NCI-H1092 (cell line): ENCODE measurements at regions not wholly inside any gene's neighbourhood (a gene's known extent, or its start where the extent isn't known, plus 50 kb on each side); places are given as distances from the start of the nearest gene placed in this dataset.
"Not testable (repeated sequence)": the region's sequence is repeated elsewhere in the genome, so short reads cannot be mapped to it uniquely, and the experiment has no call there.

ENCODE experiments used
- DNase-seq: peaks from one replicate; lab custom pipeline; 2025; lab: John Stamatoyannopoulos, UW

- DNase-seq, result no peak
Measured at GRCh38 chr2:173720306-173720705, 244.9 kb downstream of the SP3 start.

GRCh38 chr2:173734797-173735196, 230.4 kb downstream of the SP3 start:
- no peak for DNase-seq

GRCh38 chr2:173737954-173738575, 227.1 kb downstream of the SP3 start:
- not testable (repeated sequence) for DNase-seq

GRCh38 chr2:173739006-173739405, 226.2 kb downstream of the SP3 start:
- no peak for DNase-seq

- DNase-seq, result no peak
Measured at GRCh38 chr2:173740639-173741038, 224.5 kb downstream of the SP3 start.

GRCh38 chr2:173741759-173742158, 223.4 kb downstream of the SP3 start:
- peak; percentile 32 for DNase-seq

- DNase-seq, result no peak
Measured at GRCh38 chr2:173747035-173747434, 218.1 kb downstream of the SP3 start.

GRCh38 chr2:173749315-173749714, 215.9 kb downstream of the SP3 start:
- no peak for DNase-seq

- DNase-seq, result no peak
Measured at GRCh38 chr2:173750353-173750801, 214.8 kb downstream of the SP3 start.

- DNase-seq, result no peak
Measured at GRCh38 chr2:173750831-173751230, 214.3 kb downstream of the SP3 start.

GRCh38 chr2:173751245-173751975, 213.8 kb downstream of the SP3 start:
- DNase-seq, result no peak

GRCh38 chr2:173752152-173752551, 213.0 kb downstream of the SP3 start:
- no peak for DNase-seq

- DNase-seq, result no peak
Measured at GRCh38 chr2:173753441-173753840, 211.7 kb downstream of the SP3 start.

- DNase-seq, result no peak
Measured at GRCh38 chr2:173754165-173754564, 211.0 kb downstream of the SP3 start.

- DNase-seq, result no peak
Measured at GRCh38 chr2:173754837-173755236, 210.3 kb downstream of the SP3 start.

GRCh38 chr2:173755798-173756197, 209.4 kb downstream of the SP3 start:
- no peak for DNase-seq

- no peak for DNase-seq
Measured at GRCh38 chr2:173759959-173760358, 205.2 kb downstream of the SP3 start.

GRCh38 chr2:173760553-173760952, 204.6 kb downstream of the SP3 start:
- no peak for DNase-seq

- DNase-seq, result no peak
Measured at GRCh38 chr2:173761603-173762119, 203.5 kb downstream of the SP3 start.

- no peak for DNase-seq
Measured at GRCh38 chr2:173762221-173762620, 203.0 kb downstream of the SP3 start.

- DNase-seq, result no peak
Measured at GRCh38 chr2:173762864-173763263, 202.3 kb downstream of the SP3 start.

- no peak for DNase-seq
Measured at GRCh38 chr2:173763641-173764040, 201.5 kb downstream of the SP3 start.

- no peak for DNase-seq
Measured at GRCh38 chr2:173764094-173764493, 201.1 kb downstream of the SP3 start.
